Keratinocyte (primary cell): ENCODE measurements at regions not wholly inside any gene's neighbourhood (a gene's known extent, or its start where the extent isn't known, plus 50 kb on each side); places are given as distances from the start of the nearest gene placed in this dataset.

ENCODE experiments used
- DNase-seq: peaks from one replicate; pipeline ENCODE4 v3.0.0-alpha.2; 2011; ENCODE audit warnings: low read depth, missing footprints, low spot score
- FAIRE-seq: peaks from 2 replicates; lab custom pipeline; 2011; peaks lifted over from hg19 to GRCh38; lab: Jason Lieb, UNC
- H2AFZ ChIP-seq: 2 replicates; pipeline ENCODE4 v1.6.0; 2012; ENCODE audit warnings: low read length, control low read depth, inconsistent platforms; ENCODE audit not compliant: control insufficient read depth
- H3K27ac ChIP-seq: 2 replicates; pipeline ENCODE4 v1.5.1; 2011; ENCODE audit warnings: low read length; ENCODE audit not compliant: control insufficient read depth, insufficient read depth
- H3K27me3 ChIP-seq: 3 replicates; pipeline ENCODE4 v1.6.0; 2011; ENCODE audit warnings: low read length; ENCODE audit not compliant: control insufficient read depth, insufficient read depth; ENCODE audit errors: extremely low read depth
- H3K36me3 ChIP-seq, 2 experiments: 2 replicates in 1 of 2; 3 replicates in 1 of 2; pipeline ENCODE4 v1.5.1; 2011; ENCODE audit warnings: low read length in 2 of 2, mild to moderate bottlenecking in 1 of 2; ENCODE audit not compliant: control insufficient read depth in 2 of 2, insufficient read depth in 2 of 2; ENCODE audit errors: extremely low read depth in 1 of 2
- H3K4me1 ChIP-seq: 3 replicates; pipeline ENCODE4 v1.5.1; 2011; ENCODE audit warnings: low read length; ENCODE audit not compliant: control insufficient read depth, insufficient read depth; ENCODE audit errors: extremely low read depth
- H3K4me2 ChIP-seq: 3 replicates; pipeline ENCODE4 v1.6.0; 2011; ENCODE audit warnings: low read depth, low read length; ENCODE audit not compliant: control insufficient read depth, insufficient read depth; ENCODE audit errors: extremely low read depth
- H3K4me3 ChIP-seq, 3 experiments: fragments of 200-600 bp in 1 of 3; sonication (generic) in 1 of 3; 2 replicates in 2 of 3; 3 replicates in 1 of 3; pipeline ENCODE4 v1.5.1; 2011 to 2016; ENCODE audit warnings: low read length in 3 of 3, mild to moderate bottlenecking in 3 of 3, control low read depth in 2 of 3, inconsistent platforms in 1 of 3, low read depth in 1 of 3, mixed read lengths in 1 of 3, mixed run types in 1 of 3, moderate library complexity in 1 of 3; ENCODE audit not compliant: control insufficient read depth in 2 of 3, insufficient read depth in 2 of 3; ENCODE audit errors: extremely low read depth in 1 of 3
- H3K79me2 ChIP-seq: 2 replicates; pipeline ENCODE4 v1.6.0; 2012; ENCODE audit warnings: low read length; ENCODE audit not compliant: control insufficient read depth, insufficient read depth
- H3K9ac ChIP-seq: 3 replicates; pipeline ENCODE4 v1.6.0; 2011; ENCODE audit warnings: low read length; ENCODE audit not compliant: control insufficient read depth, insufficient read depth; ENCODE audit errors: extremely low read depth
- H3K9me1 ChIP-seq: 3 replicates; pipeline ENCODE4 v1.6.0; 2011; ENCODE audit warnings: low read length; ENCODE audit not compliant: control insufficient read depth, insufficient read depth; ENCODE audit errors: extremely low read depth
- H3K9me3 ChIP-seq: 2 replicates; pipeline ENCODE4 v1.5.1; 2012; ENCODE audit warnings: low read depth, low read length; ENCODE audit not compliant: control insufficient read depth
- H4K20me1 ChIP-seq: 3 replicates; pipeline ENCODE4 v1.6.0; 2011; ENCODE audit warnings: low read length; ENCODE audit not compliant: control insufficient read depth, insufficient read depth; ENCODE audit errors: extremely low read depth
- CTCF ChIP-seq, 3 experiments: IDR thresholded peaks in 1 of 3; conservative IDR thresholded peaks in 1 of 3; optimal IDR thresholded peaks in 1 of 3; 2 replicates in 2 of 3; 3 replicates in 1 of 3; pipeline versions ENCODE3 to v1.5.1; 2011; ENCODE audit warnings: low read length in 3 of 3, mild to moderate bottlenecking in 3 of 3, moderate library complexity in 2 of 3, control low read depth in 1 of 3, inconsistent platforms in 1 of 3; ENCODE audit not compliant: insufficient read depth in 2 of 3; ENCODE audit errors: extremely low read depth in 1 of 3
- EZH2 ChIP-seq: IDR thresholded peaks from one replicate; pipeline ENCODE4 v1.6.1; 2012; ENCODE audit warnings: inconsistent platforms, mild to moderate bottlenecking, low read length, moderate library complexity
- dilution Hi-C: fragments of 300-500 bp; cut with MboI; formaldehyde crosslinking; loops from one replicate; pipeline ENCODE4 v1.7.0; 2020; ENCODE audit warnings: low sequenced_read_pairs; ENCODE audit not compliant: extremely low pct_ligation_motif_present

- no peak overlapping the region for H3K4me2 ChIP-seq
- dilution Hi-C loops = no loop called here
- TF ChIP-seq EZH2 (no peak), CTCF (optimal IDR thresholded peaks at IDR 0.05 in 1 of 3, IDR thresholded peaks at IDR 0.05 in 1 of 3, conservative IDR thresholded peaks at IDR 0.05 in 1 of 3; ENCODE audit: extremely low read depth in 1 of 3, insufficient read depth in 2 of 3, low read length in 3 of 3) (no peak)
- no peak overlapping the region for H3K4me3 ChIP-seq
- H3K27ac ChIP-seq = no peak overlapping the region
- no peak for FAIRE-seq
- H3K9me3 ChIP-seq = peaks cover 14% of the 10 kb centered on the region
- no peak for DNase-seq
- no peak overlapping the region for H2AFZ ChIP-seq
- H3K9me1 ChIP-seq = no peaks in the 10 kb centered on the region
- H3K36me3 ChIP-seq = no peaks in the 10 kb centered on the region
- H3K27me3 ChIP-seq = no peaks in the 10 kb centered on the region
- no peaks in the 10 kb centered on the region for H3K4me1 ChIP-seq
- no peaks in the 10 kb centered on the region for H3K79me2 ChIP-seq
- H3K9ac ChIP-seq = no peak overlapping the region
- no peaks in the 10 kb centered on the region for H4K20me1 ChIP-seq
Observed at GRCh38 chr19:30160426-30160825, 211.8 kb upstream of the ZNF536 start.

DNA sequence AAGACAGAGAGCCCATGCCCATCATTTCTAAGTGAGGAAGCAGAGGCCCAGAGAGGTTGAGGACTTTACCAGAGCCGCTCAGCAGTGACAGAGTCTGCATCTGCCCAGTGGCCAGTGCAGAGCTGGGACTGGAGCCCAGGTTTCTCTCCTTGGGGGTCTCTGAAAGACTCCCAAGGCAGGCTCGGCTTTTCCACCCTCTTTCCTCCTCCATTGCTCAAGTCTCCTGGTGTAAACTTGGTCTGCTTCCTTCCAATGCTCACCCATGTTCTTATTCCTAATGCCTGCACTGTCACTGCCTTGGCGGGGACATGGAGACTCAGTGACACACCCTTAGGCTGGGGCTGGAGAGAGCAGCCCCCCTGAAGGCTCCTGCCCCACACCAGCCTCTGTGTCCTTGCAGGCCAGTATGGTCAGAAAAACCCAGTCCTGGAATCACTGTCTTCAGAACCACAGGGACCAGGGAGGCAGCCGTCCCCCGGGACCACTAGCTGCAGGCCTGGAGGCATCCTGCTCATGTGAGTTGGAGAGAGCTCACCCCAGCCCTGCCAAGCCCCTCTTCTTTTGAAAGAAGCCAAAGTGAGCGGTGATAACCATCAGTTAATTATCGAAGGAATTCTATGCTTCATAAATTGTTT, 211.0 kb upstream of the ZNF536 start:
- no peak overlapping the region for H3K27ac ChIP-seq
- TF ChIP-seq CTCF (optimal IDR thresholded peaks at IDR 0.05 in 1 of 3, IDR thresholded peaks at IDR 0.05 in 1 of 3, conservative IDR thresholded peaks at IDR 0.05 in 1 of 3; ENCODE audit: extremely low read depth in 1 of 3, insufficient read depth in 2 of 3, low read length in 3 of 3) (no peak), EZH2 (no peak)
- no peaks in the 10 kb centered on the region for H3K4me1 ChIP-seq
- H3K79me2 ChIP-seq = no peaks in the 10 kb centered on the region
- H3K4me2 ChIP-seq = no peak overlapping the region
- no peak for DNase-seq
- H2AFZ ChIP-seq = no peak overlapping the region
- no peak for FAIRE-seq
- H3K9me1 ChIP-seq = no peaks in the 10 kb centered on the region
- no peak overlapping the region for H3K4me3 ChIP-seq
- H3K9ac ChIP-seq = no peak overlapping the region
- H3K27me3 ChIP-seq = no peaks in the 10 kb centered on the region
- no peaks in the 10 kb centered on the region for H3K36me3 ChIP-seq
- peaks cover 11% of the 10 kb centered on the region for H3K9me3 ChIP-seq
- dilution Hi-C loops = no loop called here
- no peaks in the 10 kb centered on the region for H4K20me1 ChIP-seq
